Esophagus muscularis mucosa (tissue), 3 donors: ENCODE measurements at regions not wholly inside any gene's neighbourhood (a gene's known extent, or its start where the extent isn't known, plus 50 kb on each side); places are given as distances from the start of the nearest gene placed in this dataset.

ENCODE experiments used
- POLR2AphosphoS5 ChIP-seq, 2 donors: sonication (generic); formaldehyde crosslinking; IDR thresholded peaks; one replicate each; pipeline ENCODE4 v1.6.1; 2017; ENCODE audit warnings: antibody characterized with exemption in 2 of 2
- TF ChIP-seq, protein P1 (sequence below), 3 experiments: fragments of 200-600 bp in 2 of 3; fragments of 450-650 bp in 1 of 3; sonication (generic) in 2 of 3; IDR thresholded peaks; one replicate each; pipeline ENCODE4 v1.5.1; 2017 to 2019; ENCODE audit warnings: antibody characterized with exemption in 3 of 3, mild to moderate bottlenecking in 2 of 3, moderate library complexity in 1 of 3

DNA sequence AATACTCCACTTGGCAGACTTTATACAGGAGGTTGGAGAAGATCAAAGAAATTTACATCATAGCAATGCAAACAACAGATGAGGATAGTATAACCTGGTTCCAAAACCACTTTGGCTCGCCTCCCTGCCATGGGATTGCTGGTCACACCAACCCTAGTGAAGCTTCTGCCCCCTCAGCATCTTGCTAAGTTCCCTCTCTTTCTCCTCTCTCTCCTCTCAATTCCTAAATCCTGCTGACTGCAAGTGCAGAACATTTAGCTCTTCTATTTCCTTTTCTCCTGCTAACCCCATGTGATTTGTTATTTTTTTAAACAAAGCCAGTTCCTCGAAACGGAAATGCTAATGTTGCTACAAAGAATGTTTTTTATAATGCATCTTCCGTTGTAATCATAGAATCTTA, 50.3 kb upstream of the LY86 start:
- no peak for TF ChIP-seq POLR2AphosphoS5 (IDR thresholded peaks at IDR 0.05)
- TF ChIP-seq, protein P1, sequence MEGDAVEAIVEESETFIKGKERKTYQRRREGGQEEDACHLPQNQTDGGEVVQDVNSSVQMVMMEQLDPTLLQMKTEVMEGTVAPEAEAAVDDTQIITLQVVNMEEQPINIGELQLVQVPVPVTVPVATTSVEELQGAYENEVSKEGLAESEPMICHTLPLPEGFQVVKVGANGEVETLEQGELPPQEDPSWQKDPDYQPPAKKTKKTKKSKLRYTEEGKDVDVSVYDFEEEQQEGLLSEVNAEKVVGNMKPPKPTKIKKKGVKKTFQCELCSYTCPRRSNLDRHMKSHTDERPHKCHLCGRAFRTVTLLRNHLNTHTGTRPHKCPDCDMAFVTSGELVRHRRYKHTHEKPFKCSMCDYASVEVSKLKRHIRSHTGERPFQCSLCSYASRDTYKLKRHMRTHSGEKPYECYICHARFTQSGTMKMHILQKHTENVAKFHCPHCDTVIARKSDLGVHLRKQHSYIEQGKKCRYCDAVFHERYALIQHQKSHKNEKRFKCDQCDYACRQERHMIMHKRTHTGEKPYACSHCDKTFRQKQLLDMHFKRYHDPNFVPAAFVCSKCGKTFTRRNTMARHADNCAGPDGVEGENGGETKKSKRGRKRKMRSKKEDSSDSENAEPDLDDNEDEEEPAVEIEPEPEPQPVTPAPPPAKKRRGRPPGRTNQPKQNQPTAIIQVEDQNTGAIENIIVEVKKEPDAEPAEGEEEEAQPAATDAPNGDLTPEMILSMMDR (IDR thresholded peaks at IDR 0.05): no peak
